ENCODE measurements at regions not wholly inside any gene's neighbourhood (a gene's known extent, or its start where the extent isn't known, plus 50 kb on each side); places are given as distances from the start of the nearest gene placed in this dataset.

DNA sequence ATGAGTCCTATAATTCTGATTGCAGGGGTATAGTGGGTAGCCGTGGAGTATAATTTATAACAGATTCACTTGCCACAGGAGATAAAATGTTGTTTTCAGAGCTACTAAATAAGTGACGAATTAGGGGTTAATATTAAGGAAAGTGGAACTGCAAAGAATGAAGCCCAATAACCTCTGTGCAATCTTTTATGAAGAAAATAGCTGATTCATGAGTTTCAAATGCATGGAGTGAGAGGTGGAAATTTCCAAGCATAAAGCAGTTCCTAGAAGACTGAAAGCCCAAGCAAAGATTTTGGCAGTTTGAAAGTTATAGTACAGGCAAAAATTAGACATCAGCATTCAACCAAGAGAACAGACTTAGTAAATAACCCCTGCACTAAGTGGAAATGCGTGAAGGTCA lies 1782.4 kb upstream of the PCDH10 start (continued):
- TF ChIP-seq RAD21 (IDR thresholded peaks at IDR 0.05) = no peak
- no peak for TF ChIP-seq JUND (IDR thresholded peaks at IDR 0.05)
- TF ChIP-seq EGR1 (IDR thresholded peaks at IDR 0.05; ENCODE audit: low read depth in 2 of 2) = no peak

DNA sequence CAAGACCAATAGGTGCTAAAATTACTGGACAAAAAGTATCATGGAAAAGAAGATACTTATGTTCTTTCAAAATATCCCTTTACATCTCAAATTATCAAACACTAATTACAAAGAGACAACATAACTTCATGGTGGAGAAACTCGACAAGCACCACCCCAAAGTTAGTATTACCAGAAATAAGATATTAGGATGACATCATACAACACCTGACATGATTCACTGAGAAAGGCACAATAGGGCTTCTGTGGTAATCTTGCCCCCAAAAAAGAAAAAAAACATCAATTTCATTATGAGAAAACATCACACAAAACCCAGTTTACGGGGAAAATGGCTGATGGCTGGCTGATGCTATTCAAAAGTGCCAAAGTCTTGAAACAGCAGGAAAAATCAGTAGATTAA lies 1781.7 kb upstream of the PCDH10 start:
- Histone ChIP-seq H3K9me3 (ENCODE audit: control insufficient read depth in 4 of 4, low read length in 3 of 4) (no peaks in the 10 kb centered on the region), H3K36me3 (ENCODE audit: control insufficient read depth in 4 of 4, insufficient read depth in 3 of 4, low read depth in 1 of 4, low read length in 3 of 4) (no peaks in the 10 kb centered on the region), H3K4me1 (ENCODE audit: control insufficient read depth in 4 of 4, insufficient read depth in 4 of 4, low read length in 3 of 4) (no peaks in the 10 kb centered on the region), H3K4me3 (ENCODE audit: low read depth in 1 of 3, low read length in 3 of 3) (no peak overlapping the region), H3K27me3 (ENCODE audit: control insufficient read depth in 4 of 4, insufficient read depth in 4 of 4, low read length in 3 of 4) (no peaks in the 10 kb centered on the region), H3K9ac (ENCODE audit: low read depth in 1 of 2, low read length in 2 of 2) (no peak overlapping the region), H3K27ac (ENCODE audit: low read depth in 1 of 2, low read length in 2 of 2) (no peak overlapping the region)
- DNase-seq (ENCODE audit: low spot score) = no peak
- TF ChIP-seq RAD21 (IDR thresholded peaks at IDR 0.05) (no peak), JUND (IDR thresholded peaks at IDR 0.05) (no peak)
- TF ChIP-seq, protein P1, sequence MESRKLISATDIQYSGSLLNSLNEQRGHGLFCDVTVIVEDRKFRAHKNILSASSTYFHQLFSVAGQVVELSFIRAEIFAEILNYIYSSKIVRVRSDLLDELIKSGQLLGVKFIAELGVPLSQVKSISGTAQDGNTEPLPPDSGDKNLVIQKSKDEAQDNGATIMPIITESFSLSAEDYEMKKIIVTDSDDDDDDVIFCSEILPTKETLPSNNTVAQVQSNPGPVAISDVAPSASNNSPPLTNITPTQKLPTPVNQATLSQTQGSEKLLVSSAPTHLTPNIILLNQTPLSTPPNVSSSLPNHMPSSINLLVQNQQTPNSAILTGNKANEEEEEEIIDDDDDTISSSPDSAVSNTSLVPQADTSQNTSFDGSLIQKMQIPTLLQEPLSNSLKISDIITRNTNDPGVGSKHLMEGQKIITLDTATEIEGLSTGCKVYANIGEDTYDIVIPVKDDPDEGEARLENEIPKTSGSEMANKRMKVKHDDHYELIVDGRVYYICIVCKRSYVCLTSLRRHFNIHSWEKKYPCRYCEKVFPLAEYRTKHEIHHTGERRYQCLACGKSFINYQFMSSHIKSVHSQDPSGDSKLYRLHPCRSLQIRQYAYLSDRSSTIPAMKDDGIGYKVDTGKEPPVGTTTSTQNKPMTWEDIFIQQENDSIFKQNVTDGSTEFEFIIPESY (IDR thresholded peaks at IDR 0.05) = no peak
- 82% methylated on average over 2 of the region's 2 CpGs for WGBS

DNA sequence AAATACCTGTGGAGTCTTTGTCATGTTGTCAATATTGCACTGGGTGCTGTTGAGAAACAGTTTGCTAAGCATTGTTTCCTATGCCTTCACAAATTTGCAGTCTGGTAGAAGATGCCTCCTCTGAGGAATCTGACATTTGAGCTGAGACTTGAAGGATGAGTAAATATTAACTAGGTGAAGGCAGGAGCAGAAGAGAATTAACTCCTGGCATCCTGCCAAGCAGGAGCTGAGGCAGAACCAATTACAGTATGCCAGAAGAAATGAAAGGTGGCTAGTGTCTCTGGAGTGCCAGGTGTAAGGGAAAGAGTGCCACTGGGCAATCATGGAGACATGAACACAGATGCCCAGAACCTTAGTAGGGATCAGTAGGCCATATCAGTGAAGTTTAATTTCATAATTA lies 1778.2 kb upstream of the PCDH10 start:
- TF ChIP-seq HNF4G (IDR thresholded peaks at IDR 0.05) = no peak
- H3K36me3 ChIP-seq (ENCODE audit: control insufficient read depth in 4 of 4, insufficient read depth in 3 of 4, low read depth in 1 of 4, low read length in 3 of 4) = no peaks in the 10 kb centered on the region

DNA sequence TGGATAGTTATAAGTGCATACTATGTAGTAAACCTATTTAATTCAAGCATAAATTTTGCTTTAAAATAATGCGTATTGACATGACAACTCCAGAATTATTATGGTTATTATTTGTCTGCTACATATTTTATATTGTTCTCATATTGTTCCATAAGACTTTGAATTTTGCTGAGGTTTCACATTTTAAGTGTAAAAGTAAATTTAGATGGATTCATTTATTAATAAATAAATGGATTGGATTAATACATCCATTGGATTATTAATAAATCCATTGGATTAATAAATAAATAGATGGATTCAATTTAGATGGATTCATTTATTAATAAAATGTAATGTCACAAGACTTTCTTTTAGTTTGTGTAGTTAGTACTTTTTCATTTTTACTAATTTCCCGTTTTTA lies 1768.0 kb upstream of the PCDH10 start:
- peaks cover 0 to 3% (median 0%) of the 10 kb centered on the region in 4 donors for H3K27me3 ChIP-seq (ENCODE audit: control insufficient read depth in 4 of 4, insufficient read depth in 4 of 4, low read length in 3 of 4)
- H3K36me3 ChIP-seq (ENCODE audit: control insufficient read depth in 4 of 4, insufficient read depth in 3 of 4, low read depth in 1 of 4, low read length in 3 of 4) = no peaks in the 10 kb centered on the region
- H3K9me3 ChIP-seq (ENCODE audit: control insufficient read depth in 4 of 4, low read length in 3 of 4) = peaks cover 0 to 1% (median 0%) of the 10 kb centered on the region in 4 donors
- TF ChIP-seq FOXA1 (IDR thresholded peaks at IDR 0.05) = no peak
- TF ChIP-seq, protein P2, sequence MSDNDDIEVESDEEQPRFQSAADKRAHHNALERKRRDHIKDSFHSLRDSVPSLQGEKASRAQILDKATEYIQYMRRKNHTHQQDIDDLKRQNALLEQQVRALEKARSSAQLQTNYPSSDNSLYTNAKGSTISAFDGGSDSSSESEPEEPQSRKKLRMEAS (IDR thresholded peaks at IDR 0.05) = no peak
- no peak for TF ChIP-seq HNF4A (conservative IDR thresholded peaks at IDR 0.05)
- no peak for TF ChIP-seq RXRA (IDR thresholded peaks at IDR 0.05)
- TF ChIP-seq GABPA (IDR thresholded peaks at IDR 0.05 in 1 of 2, conservative IDR thresholded peaks at IDR 0.05 in 1 of 2) = no peak
- TF ChIP-seq, protein P3, sequence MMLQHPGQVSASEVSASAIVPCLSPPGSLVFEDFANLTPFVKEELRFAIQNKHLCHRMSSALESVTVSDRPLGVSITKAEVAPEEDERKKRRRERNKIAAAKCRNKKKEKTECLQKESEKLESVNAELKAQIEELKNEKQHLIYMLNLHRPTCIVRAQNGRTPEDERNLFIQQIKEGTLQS (IDR thresholded peaks at IDR 0.05) = no peak
- TF ChIP-seq, protein P1 (IDR thresholded peaks at IDR 0.05) = no peak
- TF ChIP-seq, protein P4, sequence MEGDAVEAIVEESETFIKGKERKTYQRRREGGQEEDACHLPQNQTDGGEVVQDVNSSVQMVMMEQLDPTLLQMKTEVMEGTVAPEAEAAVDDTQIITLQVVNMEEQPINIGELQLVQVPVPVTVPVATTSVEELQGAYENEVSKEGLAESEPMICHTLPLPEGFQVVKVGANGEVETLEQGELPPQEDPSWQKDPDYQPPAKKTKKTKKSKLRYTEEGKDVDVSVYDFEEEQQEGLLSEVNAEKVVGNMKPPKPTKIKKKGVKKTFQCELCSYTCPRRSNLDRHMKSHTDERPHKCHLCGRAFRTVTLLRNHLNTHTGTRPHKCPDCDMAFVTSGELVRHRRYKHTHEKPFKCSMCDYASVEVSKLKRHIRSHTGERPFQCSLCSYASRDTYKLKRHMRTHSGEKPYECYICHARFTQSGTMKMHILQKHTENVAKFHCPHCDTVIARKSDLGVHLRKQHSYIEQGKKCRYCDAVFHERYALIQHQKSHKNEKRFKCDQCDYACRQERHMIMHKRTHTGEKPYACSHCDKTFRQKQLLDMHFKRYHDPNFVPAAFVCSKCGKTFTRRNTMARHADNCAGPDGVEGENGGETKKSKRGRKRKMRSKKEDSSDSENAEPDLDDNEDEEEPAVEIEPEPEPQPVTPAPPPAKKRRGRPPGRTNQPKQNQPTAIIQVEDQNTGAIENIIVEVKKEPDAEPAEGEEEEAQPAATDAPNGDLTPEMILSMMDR (IDR thresholded peaks at IDR 0.05; ENCODE audit: low read depth, low read length, missing input control) = no peak
- no peak for TF ChIP-seq NR2F2 (IDR thresholded peaks at IDR 0.05)
- no peak for TF ChIP-seq HNF4G (IDR thresholded peaks at IDR 0.05)
- TF ChIP-seq EGR1 (IDR thresholded peaks at IDR 0.05; ENCODE audit: low read depth in 2 of 2) = no peak
- TF ChIP-seq TAF1 (conservative IDR thresholded peaks at IDR 0.05) = no peak
- no peak overlapping the region for H3K9ac ChIP-seq (ENCODE audit: low read depth in 1 of 2, low read length in 2 of 2)
- no peak overlapping the region for H3K4me3 ChIP-seq (ENCODE audit: low read depth in 1 of 3, low read length in 3 of 3)
- no peak overlapping the region for H3K27ac ChIP-seq (ENCODE audit: low read depth in 1 of 2, low read length in 2 of 2)
- no peak for DNase-seq (ENCODE audit: low spot score)
- 73% methylated on average over 2 of the region's 2 CpGs for WGBS
- H3K4me1 ChIP-seq (ENCODE audit: control insufficient read depth in 4 of 4, insufficient read depth in 4 of 4, low read length in 3 of 4) = no peaks in the 10 kb centered on the region

More for the DNA sequence above, 1778.2 kb upstream of the PCDH10 start:
- H3K9ac ChIP-seq (ENCODE audit: low read depth in 1 of 2, low read length in 2 of 2) = no peak overlapping the region
- no peak overlapping the region for H3K27ac ChIP-seq (ENCODE audit: low read depth in 1 of 2, low read length in 2 of 2)
- no peak for DNase-seq (ENCODE audit: low spot score)
- no peaks in the 10 kb centered on the region for H3K27me3 ChIP-seq (ENCODE audit: control insufficient read depth in 4 of 4, insufficient read depth in 4 of 4, low read length in 3 of 4)
- no peak overlapping the region for H3K4me3 ChIP-seq (ENCODE audit: low read depth in 1 of 3, low read length in 3 of 3)
- no peaks in the 10 kb centered on the region for H3K9me3 ChIP-seq (ENCODE audit: control insufficient read depth in 4 of 4, low read length in 3 of 4)
- no peaks in the 10 kb centered on the region for H3K4me1 ChIP-seq (ENCODE audit: control insufficient read depth in 4 of 4, insufficient read depth in 4 of 4, low read length in 3 of 4)
